Left lung (tissue), 4 donors: ENCODE measurements at regions not wholly inside any gene's neighbourhood (a gene's known extent, or its start where the extent isn't known, plus 50 kb on each side); places are given as distances from the start of the nearest gene placed in this dataset.
"Not testable (repeated sequence)": the region's sequence is repeated elsewhere in the genome, so short reads cannot be mapped to it uniquely, and the experiment has no call there.

Source experiments
- ATAC-seq: fragments of 200-7000 bp; cut with Tn5 transposase; one replicate; pipeline ENCODE4 v1.9.1; 2020; ENCODE audit warnings: moderate library complexity
- DNase-seq, 4 donors: peaks; one replicate each; pipeline ENCODE4 v3.0.0-alpha.2; 2013 to 2020
- H3K27ac ChIP-seq, 2 donors: fragments of 200-600 bp; sonication (generic) in 1 of 2; one replicate each; pipeline versions ENCODE4 v1.5.0 to v1.8.0; 2020 to 2021
- H3K27me3 ChIP-seq, 2 donors: fragments of 200-600 bp; sonication (generic) in 1 of 2; one replicate each; pipeline versions ENCODE4 v1.5.0 to v1.8.0; 2020 to 2021
- H3K36me3 ChIP-seq, 2 donors: fragments of 200-600 bp; sonication (generic) in 1 of 2; one replicate each; pipeline versions ENCODE4 v1.5.0 to v1.8.0; 2020 to 2021
- H3K4me1 ChIP-seq, 2 donors: fragments of 200-600 bp; one replicate each; pipeline ENCODE4 v1.8.0; 2021
- H3K4me3 ChIP-seq, 2 donors: fragments of 200-600 bp; sonication (generic) in 1 of 2; one replicate each; pipeline versions ENCODE4 v1.5.0 to v1.8.0; 2020 to 2021; ENCODE audit warnings: mild to moderate bottlenecking in 1 of 2
- H3K9me3 ChIP-seq, 2 donors: fragments of 200-600 bp; sonication (generic) in 1 of 2; one replicate each; pipeline versions ENCODE4 v1.5.0 to v1.8.0; 2020 to 2021
- intact Hi-C, 2 donors: fragments of 100-400 bp; cut with DNase I; formaldehyde crosslinking; loops; one replicate each; pipeline versions ENCODE4 v1.11.2 to v1.14.2; 2022
- TF ChIP-seq, protein P1 (sequence below), 2 donors: fragments of 200-600 bp; sonication (generic) in 1 of 2; IDR thresholded peaks; one replicate each; pipeline versions ENCODE4 v1.5.0 to v1.8.0; 2021; ENCODE audit warnings: antibody characterized with exemption in 2 of 2
- donor health status: DM: no; HTN: yes; CAD: no.
- donor health status: DM: no; HTN: no; CAD: no.

DNA sequence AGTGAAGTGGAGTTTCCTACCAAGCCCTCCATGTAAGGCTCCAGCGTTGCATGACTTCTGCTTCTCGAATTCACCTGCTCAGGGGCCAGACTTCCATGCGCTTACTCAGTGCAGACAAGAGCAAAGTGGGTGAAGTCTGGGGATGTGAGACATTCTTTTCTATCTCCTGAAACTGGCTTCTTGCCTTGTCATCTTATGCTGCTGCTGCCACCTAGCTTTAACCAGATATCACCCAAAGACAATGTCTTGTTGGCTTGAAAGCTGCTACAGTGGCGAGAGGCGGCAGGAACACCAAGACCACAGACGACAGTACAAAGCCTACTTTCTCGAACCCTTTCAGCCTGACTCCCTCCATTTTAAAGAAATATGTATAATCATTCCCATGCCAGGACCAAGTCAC, 103.6 kb upstream of the ADGRG2 start:
- no peak overlapping the region for H3K4me3 ChIP-seq
- TF ChIP-seq, protein P1, sequence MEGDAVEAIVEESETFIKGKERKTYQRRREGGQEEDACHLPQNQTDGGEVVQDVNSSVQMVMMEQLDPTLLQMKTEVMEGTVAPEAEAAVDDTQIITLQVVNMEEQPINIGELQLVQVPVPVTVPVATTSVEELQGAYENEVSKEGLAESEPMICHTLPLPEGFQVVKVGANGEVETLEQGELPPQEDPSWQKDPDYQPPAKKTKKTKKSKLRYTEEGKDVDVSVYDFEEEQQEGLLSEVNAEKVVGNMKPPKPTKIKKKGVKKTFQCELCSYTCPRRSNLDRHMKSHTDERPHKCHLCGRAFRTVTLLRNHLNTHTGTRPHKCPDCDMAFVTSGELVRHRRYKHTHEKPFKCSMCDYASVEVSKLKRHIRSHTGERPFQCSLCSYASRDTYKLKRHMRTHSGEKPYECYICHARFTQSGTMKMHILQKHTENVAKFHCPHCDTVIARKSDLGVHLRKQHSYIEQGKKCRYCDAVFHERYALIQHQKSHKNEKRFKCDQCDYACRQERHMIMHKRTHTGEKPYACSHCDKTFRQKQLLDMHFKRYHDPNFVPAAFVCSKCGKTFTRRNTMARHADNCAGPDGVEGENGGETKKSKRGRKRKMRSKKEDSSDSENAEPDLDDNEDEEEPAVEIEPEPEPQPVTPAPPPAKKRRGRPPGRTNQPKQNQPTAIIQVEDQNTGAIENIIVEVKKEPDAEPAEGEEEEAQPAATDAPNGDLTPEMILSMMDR (IDR thresholded peaks at IDR 0.05): no peak
- ATAC-seq (no peak), DNase-seq (peak in 1 of 4 donors; percentile 25)
- no peak overlapping the region for H3K27ac ChIP-seq
- no peaks in the 10 kb centered on the region for H3K36me3 ChIP-seq
- no peaks in the 10 kb centered on the region for H3K4me1 ChIP-seq
- no peaks in the 10 kb centered on the region for H3K9me3 ChIP-seq
- no peaks in the 10 kb centered on the region for H3K27me3 ChIP-seq
- intact Hi-C loops: no loop called here

DNA sequence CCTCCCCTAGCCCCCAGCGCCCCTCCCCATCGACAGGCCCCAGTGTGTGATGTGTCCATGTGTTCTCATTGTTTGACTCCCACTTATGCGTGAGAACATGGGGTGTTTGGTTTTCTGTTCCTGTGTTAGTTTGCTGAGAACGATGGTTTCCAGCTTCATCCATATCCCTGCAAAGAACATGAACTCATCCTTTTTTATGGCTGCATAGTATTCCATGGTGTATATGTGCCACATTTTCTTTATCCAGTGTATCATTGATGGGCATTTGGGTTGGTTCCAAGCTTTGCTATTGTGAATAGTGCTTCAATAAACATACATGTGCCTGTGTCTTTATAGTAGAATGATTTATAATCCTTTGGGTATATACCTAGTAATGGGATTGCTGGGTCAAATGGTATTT, 107.6 kb upstream of the ADGRG2 start:
- H3K27ac ChIP-seq, ATAC-seq, H3K4me1 ChIP-seq, intact Hi-C loops, H3K27me3 ChIP-seq, H3K9me3 ChIP-seq, H3K36me3 ChIP-seq, H3K4me3 ChIP-seq, DNase-seq: not testable (repeated sequence)

GRCh38 chrX:19237901-19238300, 105.8 kb upstream of the PDHA1 start:
- H3K9me3 ChIP-seq: no peaks in the 10 kb centered on the region
- ATAC-seq (no peak), DNase-seq (peak in 1 of 4 donors; percentile 64)
- H3K27ac ChIP-seq: no peak overlapping the region
- TF ChIP-seq, protein P1 (IDR thresholded peaks at IDR 0.05): no peak
- H3K27me3 ChIP-seq: no peaks in the 10 kb centered on the region
- H3K4me3 ChIP-seq: no peak overlapping the region
- intact Hi-C loops: no loop called here
- H3K4me1 ChIP-seq: no peaks in the 10 kb centered on the region
- no peaks in the 10 kb centered on the region for H3K36me3 ChIP-seq

DNA sequence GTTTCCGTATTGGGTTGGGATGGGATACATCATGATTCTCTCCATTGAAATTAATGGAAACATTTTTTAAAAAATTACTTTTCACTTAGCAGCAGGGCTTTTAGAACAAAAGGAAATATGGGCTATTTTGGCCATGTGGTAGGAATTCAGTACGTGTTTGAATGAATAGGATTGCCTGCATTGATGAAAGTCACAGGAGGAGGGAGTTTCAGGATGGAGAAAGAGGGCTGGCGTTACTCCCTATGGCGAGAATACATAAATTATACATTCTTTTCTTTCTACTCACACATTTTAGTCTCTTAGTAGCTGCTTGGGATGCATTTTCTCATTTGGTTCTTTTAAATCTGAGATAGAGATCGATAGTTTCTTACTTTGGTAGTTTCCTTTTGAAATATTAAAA, 100.3 kb upstream of the PDHA1 start:
- Histone ChIP-seq H3K9me3 (no peaks in the 10 kb centered on the region), H3K4me1 (no peaks in the 10 kb centered on the region), H3K4me3 (no peak overlapping the region), H3K36me3 (no peaks in the 10 kb centered on the region), H3K27ac (no peak overlapping the region), H3K27me3 (no peaks in the 10 kb centered on the region)
- ATAC-seq: no peak
- DNase-seq: no peak
- intact Hi-C loops: no loop called here
- TF ChIP-seq, protein P1 (IDR thresholded peaks at IDR 0.05): no peak

- H3K27me3 ChIP-seq, H3K27ac ChIP-seq, DNase-seq, H3K9me3 ChIP-seq, intact Hi-C loops, H3K4me1 ChIP-seq, ATAC-seq, H3K4me3 ChIP-seq, H3K36me3 ChIP-seq: not testable (repeated sequence)
Observed at GRCh38 chrX:19244921-19245320, 98.8 kb upstream of the PDHA1 start.

DNA sequence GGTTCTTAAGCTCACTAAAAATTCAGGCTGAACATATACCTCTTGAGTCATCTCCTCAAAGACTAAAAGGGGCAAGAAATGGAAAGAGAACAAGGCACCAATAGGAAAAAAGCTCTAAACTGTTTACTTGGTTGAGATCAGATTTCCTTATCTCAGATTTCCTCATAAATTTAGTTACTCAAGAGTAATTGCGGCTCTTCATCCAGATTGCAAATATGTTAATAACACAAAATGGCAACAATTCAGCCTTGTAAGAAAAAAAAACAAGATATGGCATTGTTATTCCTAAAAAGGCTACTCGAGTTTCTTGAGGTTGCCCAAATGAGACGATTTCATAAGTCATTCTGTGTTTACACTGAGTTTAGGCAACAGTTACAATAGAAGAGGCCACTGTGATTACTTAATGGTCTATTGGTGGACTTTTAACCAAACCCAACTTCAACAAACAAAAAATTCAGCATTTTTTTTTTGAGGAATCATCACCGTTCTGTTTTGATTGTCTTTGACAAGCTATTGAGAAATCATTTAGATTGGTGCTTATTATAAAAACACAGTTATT, 97.9 kb upstream of the PDHA1 start:
- H3K4me3 ChIP-seq: no peak overlapping the region
- H3K4me1 ChIP-seq: no peaks in the 10 kb centered on the region
- no peaks in the 10 kb centered on the region for H3K9me3 ChIP-seq
- no peak overlapping the region for H3K27ac ChIP-seq
- intact Hi-C loops: no loop called here
- TF ChIP-seq, protein P1 (IDR thresholded peaks at IDR 0.05): no peak
- no peak for ATAC-seq
- H3K36me3 ChIP-seq: no peaks in the 10 kb centered on the region
- DNase-seq: no peak
- H3K27me3 ChIP-seq: no peaks in the 10 kb centered on the region
